CD14-positive monocyte (primary cell): ENCODE measurements at regions not wholly inside any gene's neighbourhood (a gene's known extent, or its start where the extent isn't known, plus 50 kb on each side); places are given as distances from the start of the nearest gene placed in this dataset.

Experiments
- DNase-seq, 3 donors: peaks; one replicate each; pipeline ENCODE4 v3.0.0-alpha.2; 2011 to 2022
- H2AFZ ChIP-seq: 2 replicates; pipeline ENCODE4 v1.6.0; 2012; ENCODE audit warnings: mild to moderate bottlenecking, low read depth, low read length, inconsistent platforms; ENCODE audit not compliant: insufficient read depth, poor library complexity, severe bottlenecking
- H3K27ac ChIP-seq, 2 donors: 1 replicate in 1 of 2; 2 replicates in 1 of 2; pipeline ENCODE4 v1.5.1; 2012 to 2013; ENCODE audit warnings: low read length in 2 of 2, control low read depth in 1 of 2, inconsistent platforms in 1 of 2, low read depth in 1 of 2, mild to moderate bottlenecking in 1 of 2
- H3K27me3 ChIP-seq, 2 donors: one replicate each; pipeline versions ENCODE4 v1.6.0 to v1.6.1; 2011 to 2013; ENCODE audit warnings: low read length in 2 of 2; ENCODE audit not compliant: control insufficient read depth in 2 of 2, insufficient read depth in 2 of 2
- H3K36me3 ChIP-seq, 2 donors: replicated peaks in 1 of 2; 1 replicate in 1 of 2; 2 replicates in 1 of 2; pipeline versions ENCODE4 v1.5.1 to v1.6.1; 2012 to 2013; ENCODE audit warnings: low read length in 2 of 2, control low read depth in 1 of 2, inconsistent platforms in 1 of 2, mild to moderate bottlenecking in 1 of 2; ENCODE audit not compliant: insufficient read depth in 2 of 2, control insufficient read depth in 1 of 2
- H3K4me1 ChIP-seq, 2 donors: 1 replicate in 1 of 2; 2 replicates in 1 of 2; pipeline versions ENCODE4 v1.5.1 to v1.6.1; 2012 to 2013; ENCODE audit warnings: low read length in 2 of 2, control low read depth in 1 of 2, inconsistent platforms in 1 of 2, mild to moderate bottlenecking in 1 of 2, moderate library complexity in 1 of 2; ENCODE audit not compliant: insufficient read depth in 2 of 2, control insufficient read depth in 1 of 2
- H3K4me2 ChIP-seq: replicated peaks from 2 replicates; pipeline ENCODE3; 2012; ENCODE audit warnings: low read length, moderate library complexity, mild to moderate bottlenecking; ENCODE audit not compliant: poor library complexity, severe bottlenecking; ENCODE audit errors: extremely low read depth
- H3K4me3 ChIP-seq, 3 experiments: fragments of 200-600 bp in 1 of 3; sonication (generic) in 1 of 3; replicated peaks in 1 of 3; 1 replicate in 2 of 3; 2 replicates in 1 of 3; pipeline ENCODE4 v1.5.1; 2011 to 2013; ENCODE audit warnings: low read length in 3 of 3, mild to moderate bottlenecking in 3 of 3, control low read depth in 2 of 3, low read depth in 2 of 3, inconsistent platforms in 1 of 3, moderate library complexity in 1 of 3
- H3K79me2 ChIP-seq: 2 replicates; pipeline ENCODE4 v1.6.0; 2012; ENCODE audit warnings: mild to moderate bottlenecking, control low read depth, inconsistent platforms, low read length, moderate library complexity; ENCODE audit not compliant: insufficient read depth
- H3K9ac ChIP-seq: 2 replicates; pipeline ENCODE4 v1.6.0; 2017; ENCODE audit warnings: low read length, mild to moderate bottlenecking; ENCODE audit not compliant: insufficient read depth, poor library complexity, severe bottlenecking
- H3K9me3 ChIP-seq, 2 donors: replicated peaks in 1 of 2; 1 replicate in 1 of 2; 2 replicates in 1 of 2; pipeline versions ENCODE4 v1.5.1 to v1.6.1; 2012 to 2013; ENCODE audit warnings: low read length in 2 of 2, control low read depth in 1 of 2; ENCODE audit not compliant: control insufficient read depth in 1 of 2, insufficient read depth in 1 of 2
- H4K20me1 ChIP-seq: 2 replicates; pipeline ENCODE4 v1.6.0; 2012; ENCODE audit warnings: mild to moderate bottlenecking, low read length, control low read depth, moderate library complexity; ENCODE audit not compliant: insufficient read depth
- H3K27ac Mint-ChIP-seq, 7 donors: one replicate each; pipeline ENCODE4 v1.8.0; 2020; ENCODE audit warnings: mild to moderate bottlenecking in 7 of 7, mixed read lengths in 7 of 7, moderate library complexity in 6 of 7, inconsistent platforms in 2 of 7
- H3K27me3 Mint-ChIP-seq, 3 donors: one replicate each; pipeline ENCODE4 v1.8.0; 2021 to 2022; ENCODE audit warnings: low read depth in 3 of 3, mild to moderate bottlenecking in 3 of 3, mixed read lengths in 3 of 3, moderate library complexity in 3 of 3, inconsistent platforms in 1 of 3
- H3K36me3 Mint-ChIP-seq, 2 donors: one replicate each; pipeline ENCODE4 v1.8.0; 2020; ENCODE audit warnings: mixed read lengths in 2 of 2, inconsistent platforms in 1 of 2, mild to moderate bottlenecking in 1 of 2
- H3K4me1 Mint-ChIP-seq: one replicate; pipeline ENCODE4 v1.8.0; 2020; ENCODE audit warnings: mild to moderate bottlenecking, mixed read lengths
- H3K4me3 Mint-ChIP-seq, 2 donors: one replicate each; pipeline ENCODE4 v1.8.0; 2020; ENCODE audit warnings: mild to moderate bottlenecking in 2 of 2, mixed read lengths in 2 of 2, moderate library complexity in 1 of 2
- H3K9me3 Mint-ChIP-seq, 7 donors: one replicate each; pipeline ENCODE4 v1.8.0; 2020 to 2022; ENCODE audit warnings: mixed read lengths in 7 of 7, mild to moderate bottlenecking in 6 of 7, moderate library complexity in 6 of 7, inconsistent platforms in 2 of 7
- CTCF ChIP-seq: fragments of 200-600 bp; IDR thresholded peaks from one replicate; pipeline ENCODE4 v1.8.0; 2022; ENCODE audit warnings: antibody characterized with exemption, mild to moderate bottlenecking
- WGBS: methylation state at CpG from one replicate; pipeline ENCODE4 v1.1.5; 2013; ENCODE audit warnings: missing lambda C conversion rate; ENCODE audit not compliant: insufficient coverage; 5-methylcytosine and 5-hydroxymethylcytosine counted together
- intact Hi-C, 2 donors: fragments of 100-400 bp; cut with micrococcal nuclease; formaldehyde crosslinking; loops; one replicate each; pipeline versions ENCODE4 v1.15.0 to v1.15.1; 2023

GRCh38 chr17:45579529-45580495 lies 89.3 kb upstream of the PLEKHM1 start:
- H3K27me3 ChIP-seq, result no peaks in the 10 kb centered on the region
- no peak for TF ChIP-seq CTCF
- H3K9me3 Mint-ChIP-seq, result no peaks in the 10 kb centered on the region
- no peak overlapping the region for H2AFZ ChIP-seq
- H4K20me1 ChIP-seq, result peaks cover 59% of the 10 kb centered on the region
- H3K4me1 Mint-ChIP-seq, result peaks cover 61% of the 10 kb centered on the region
- peak overlapping the region in 1 of 2 donors; percentile 30 for H3K27ac ChIP-seq
- H3K4me1 ChIP-seq, result peaks cover 13 to 50% of the 10 kb centered on the region in 2 donors
- H3K4me2 ChIP-seq, result no peak overlapping the region
- peaks cover 0 to 2% (median 0%) of the 10 kb centered on the region in 3 donors for H3K27me3 Mint-ChIP-seq
- no peak overlapping the region for H3K9ac ChIP-seq
- H3K36me3 ChIP-seq, result peaks cover 0 to 32% of the 10 kb centered on the region in 2 donors
- WGBS, result 91% methylated on average over 3 of the region's 7 CpGs
- peak overlapping the region in 5 of 7 donors; percentile 9 to 77 (median 35) for H3K27ac Mint-ChIP-seq
- peaks cover 100% of the 10 kb centered on the region for H3K79me2 ChIP-seq
- intact Hi-C loops, result loop anchor here in 1 of 2 donors (5.0 to 10.0 kb wide), 2 partner anchors 607 to 695 kb away; no protein-coding TSS in a partner anchor
- H3K4me3 ChIP-seq, result no peak overlapping the region
- no peak for DNase-seq
- no peaks in the 10 kb centered on the region for H3K9me3 ChIP-seq
- H3K36me3 Mint-ChIP-seq, result peaks cover 32 to 38% of the 10 kb centered on the region in 2 donors
- H3K4me3 Mint-ChIP-seq, result no peak overlapping the region

- TF ChIP-seq CTCF, result no peak
- no peaks in the 10 kb centered on the region for H3K9me3 ChIP-seq
- no peaks in the 10 kb centered on the region for H3K27me3 ChIP-seq
- H3K9ac ChIP-seq, result no peak overlapping the region
- H2AFZ ChIP-seq, result no peak overlapping the region
- H3K27me3 Mint-ChIP-seq, result peaks cover 0 to 2% (median 0%) of the 10 kb centered on the region in 3 donors
- WGBS, result 64% methylated on average over 3 of the region's 7 CpGs
- peak overlapping the region in 2 of 7 donors; percentile 10 to 97 for H3K27ac Mint-ChIP-seq
- H3K36me3 ChIP-seq, result peaks cover 0 to 32% of the 10 kb centered on the region in 2 donors
- H3K4me2 ChIP-seq, result no peak overlapping the region
- H3K4me1 ChIP-seq, result peaks cover 13 to 43% of the 10 kb centered on the region in 2 donors
- DNase-seq, result no peak
- H4K20me1 ChIP-seq, result peaks cover 48% of the 10 kb centered on the region
- H3K36me3 Mint-ChIP-seq, result peaks cover 28 to 31% of the 10 kb centered on the region in 2 donors
- H3K4me1 Mint-ChIP-seq, result peaks cover 54% of the 10 kb centered on the region
- peak overlapping the region in 1 of 2 donors; percentile 29 for H3K27ac ChIP-seq
- H3K4me3 Mint-ChIP-seq, result no peak overlapping the region
- H3K79me2 ChIP-seq, result peaks cover 97% of the 10 kb centered on the region
- no peaks in the 10 kb centered on the region for H3K9me3 Mint-ChIP-seq
- intact Hi-C loops, result no loop called here
- H3K4me3 ChIP-seq, result no peak overlapping the region
Observed at GRCh38 chr17:45580924-45581323, 90.4 kb upstream of the PLEKHM1 start.
